ENCODE measurements at regions not wholly inside any gene's neighbourhood (a gene's known extent, or its start where the extent isn't known, plus 50 kb on each side); places are given as distances from the start of the nearest gene placed in this dataset.

GRCh38 chr9:87139099-87139730 is 191.9 kb upstream of the GAS1 start:
- ChIA-PET CTCF (no interaction called here), POLR2A (interaction anchor here (0.8 to 2.1 kb wide), 2 partner anchors 15 to 40 kb away, joined by 3 to 11 read pairs; no protein-coding TSS in a partner anchor)
- intact Hi-C loops (cut with micrococcal nuclease) = no loop called here
- no TSS peak for BruUV-seq (replicated peaks)
- H3K36me3 Mint-ChIP-seq (ENCODE audit: insufficient read depth, unreplicated experiment) = peaks cover 6% of the 10 kb centered on the region
- peaks cover 2% of the 10 kb centered on the region for H3K27me3 Mint-ChIP-seq (ENCODE audit: insufficient read depth, unreplicated experiment)
- H3K4me3 Mint-ChIP-seq (ENCODE audit: unreplicated experiment) = no peak overlapping the region
- no peaks in the 10 kb centered on the region for H3K9me3 Mint-ChIP-seq (ENCODE audit: unreplicated experiment)
- TF ChIP-seq CTCF (IDR thresholded peaks at IDR 0.05; ENCODE audit: unreplicated experiment) = no peak
- peak overlapping the region; percentile 39 for H3K27ac Mint-ChIP-seq (ENCODE audit: low read depth, unreplicated experiment)
- peaks cover 6% of the 10 kb centered on the region for H3K4me1 Mint-ChIP-seq (ENCODE audit: insufficient read depth, unreplicated experiment)
- no peak for DNase-seq (ENCODE audit: unreplicated experiment)

GRCh38 chr9:87140142-87140541 is 192.8 kb upstream of the GAS1 start:
- ChIA-PET CTCF (interaction anchor here (0.8 kb wide), 1 partner anchor 658 kb away, joined by 3 read pairs; no protein-coding TSS in a partner anchor), POLR2A (no interaction called here)
- DNase-seq (ENCODE audit: unreplicated experiment) = no peak
- intact Hi-C loops (cut with micrococcal nuclease) = no loop called here
- no TSS peak for BruUV-seq (replicated peaks)
- no peaks in the 10 kb centered on the region for H3K9me3 Mint-ChIP-seq (ENCODE audit: unreplicated experiment)
- no peak for TF ChIP-seq CTCF (IDR thresholded peaks at IDR 0.05; ENCODE audit: unreplicated experiment)
- H3K4me3 Mint-ChIP-seq (ENCODE audit: unreplicated experiment) = no peak overlapping the region
- H3K4me1 Mint-ChIP-seq (ENCODE audit: insufficient read depth, unreplicated experiment) = peaks cover 6% of the 10 kb centered on the region
- peaks cover 9% of the 10 kb centered on the region for H3K27me3 Mint-ChIP-seq (ENCODE audit: insufficient read depth, unreplicated experiment)
- H3K36me3 Mint-ChIP-seq (ENCODE audit: insufficient read depth, unreplicated experiment) = peaks cover 6% of the 10 kb centered on the region
- H3K27ac Mint-ChIP-seq (ENCODE audit: low read depth, unreplicated experiment) = no peak overlapping the region

DNA sequence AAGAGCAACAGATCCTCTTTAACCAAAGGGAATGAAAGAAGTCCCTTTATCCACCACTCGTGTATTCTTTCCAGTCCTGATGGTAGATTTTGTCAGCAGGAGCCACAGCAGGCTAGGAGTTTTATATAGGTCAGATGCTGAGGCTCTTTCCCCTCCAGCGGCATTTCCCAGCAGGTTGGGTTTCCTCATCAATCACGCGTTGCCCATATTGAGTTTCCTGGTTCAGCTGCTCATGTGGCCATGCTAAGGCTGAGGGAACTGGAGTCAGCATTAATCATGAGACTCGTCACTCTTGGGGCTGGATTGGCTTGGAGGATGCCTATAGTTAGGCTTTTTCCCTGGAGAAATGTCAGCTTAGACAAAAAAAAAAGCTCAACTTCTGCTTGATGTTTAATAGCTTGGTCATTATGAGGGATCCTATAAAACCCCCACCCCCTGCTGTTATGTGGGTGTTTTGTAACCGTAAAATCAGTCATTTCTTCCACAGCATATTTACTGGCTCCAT is 193.4 kb upstream of the GAS1 start:
- no TSS peak for BruUV-seq (replicated peaks)
- peaks cover 6% of the 10 kb centered on the region for H3K4me1 Mint-ChIP-seq (ENCODE audit: insufficient read depth, unreplicated experiment)
- intact Hi-C loops (cut with micrococcal nuclease) = no loop called here
- H3K27ac Mint-ChIP-seq (ENCODE audit: low read depth, unreplicated experiment) = no peak overlapping the region
- H3K36me3 Mint-ChIP-seq (ENCODE audit: insufficient read depth, unreplicated experiment) = peaks cover 6% of the 10 kb centered on the region
- no peak overlapping the region for H3K4me3 Mint-ChIP-seq (ENCODE audit: unreplicated experiment)
- no peaks in the 10 kb centered on the region for H3K9me3 Mint-ChIP-seq (ENCODE audit: unreplicated experiment)
- H3K27me3 Mint-ChIP-seq (ENCODE audit: insufficient read depth, unreplicated experiment) = peaks cover 9% of the 10 kb centered on the region
- ChIA-PET CTCF (interaction anchor here (0.6 to 0.8 kb wide), 3 partner anchors 77 to 1046 kb away, joined by 3 read pairs; no protein-coding TSS in a partner anchor), POLR2A (interaction anchor here (1.4 kb wide), 1 partner anchor 157 kb away, joined by 5 read pairs; no protein-coding TSS in a partner anchor)
- DNase-seq (ENCODE audit: unreplicated experiment) = no peak
- no peak for TF ChIP-seq CTCF (IDR thresholded peaks at IDR 0.05; ENCODE audit: unreplicated experiment)

GRCh38 chr9:87141124-87141523 is 193.8 kb upstream of the GAS1 start:
- Mint-ChIP-seq H3K27me3 (ENCODE audit: insufficient read depth, unreplicated experiment) (peaks cover 9% of the 10 kb centered on the region), H3K4me3 (ENCODE audit: unreplicated experiment) (no peak overlapping the region), H3K4me1 (ENCODE audit: insufficient read depth, unreplicated experiment) (peaks cover 6% of the 10 kb centered on the region), H3K9me3 (ENCODE audit: unreplicated experiment) (no peaks in the 10 kb centered on the region), H3K27ac (ENCODE audit: low read depth, unreplicated experiment) (no peak overlapping the region), H3K36me3 (ENCODE audit: insufficient read depth, unreplicated experiment) (peaks cover 6% of the 10 kb centered on the region)
- POLR2A ChIA-PET = interaction anchor here (1.4 kb wide), 1 partner anchor 158 kb away, joined by 5 read pairs; no protein-coding TSS in a partner anchor
- no peak for DNase-seq (ENCODE audit: unreplicated experiment)
- no peak for TF ChIP-seq CTCF (IDR thresholded peaks at IDR 0.05; ENCODE audit: unreplicated experiment)
- BruUV-seq (replicated peaks) = no TSS peak
- intact Hi-C loops (cut with micrococcal nuclease) = no loop called here
- CTCF ChIA-PET = interaction anchor here (0.6 to 0.8 kb wide), 3 partner anchors 77 to 1046 kb away, joined by 3 read pairs; no protein-coding TSS in a partner anchor
